GM12873 (cell line): ENCODE measurements at regions not wholly inside any gene's neighbourhood (a gene's known extent, or its start where the extent isn't known, plus 50 kb on each side); places are given as distances from the start of the nearest gene placed in this dataset.

Experiments
- CTCF ChIP-seq: IDR thresholded peaks from 2 replicates; pipeline ENCODE4 v1.5.1; 2012; ENCODE audit warnings: low read depth, mild to moderate bottlenecking, moderate library complexity, low read length, control low read depth; ENCODE audit not compliant: insufficient read depth; ENCODE audit errors: missing control alignments

DNA sequence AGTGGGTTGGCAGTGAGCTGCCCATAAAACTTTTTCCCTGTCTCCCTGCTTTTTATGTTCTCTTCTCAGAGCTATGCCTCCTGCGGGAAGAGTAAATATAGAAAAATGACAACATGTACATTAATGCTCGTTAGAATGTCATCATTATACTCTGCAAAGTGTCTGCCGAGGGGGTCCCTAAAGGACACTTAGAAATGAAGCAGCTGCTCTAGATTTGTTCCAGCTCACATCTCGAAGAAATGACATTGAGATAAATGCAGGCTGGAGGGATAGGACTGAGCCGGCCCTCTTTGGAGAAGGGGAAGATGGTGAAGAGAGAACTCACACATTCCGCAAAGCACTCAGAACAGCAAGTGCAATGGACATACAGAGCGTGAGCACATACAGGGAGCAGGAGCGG is 240.0 kb downstream of the NXPE2 start:
- TF ChIP-seq CTCF = no peak

DNA sequence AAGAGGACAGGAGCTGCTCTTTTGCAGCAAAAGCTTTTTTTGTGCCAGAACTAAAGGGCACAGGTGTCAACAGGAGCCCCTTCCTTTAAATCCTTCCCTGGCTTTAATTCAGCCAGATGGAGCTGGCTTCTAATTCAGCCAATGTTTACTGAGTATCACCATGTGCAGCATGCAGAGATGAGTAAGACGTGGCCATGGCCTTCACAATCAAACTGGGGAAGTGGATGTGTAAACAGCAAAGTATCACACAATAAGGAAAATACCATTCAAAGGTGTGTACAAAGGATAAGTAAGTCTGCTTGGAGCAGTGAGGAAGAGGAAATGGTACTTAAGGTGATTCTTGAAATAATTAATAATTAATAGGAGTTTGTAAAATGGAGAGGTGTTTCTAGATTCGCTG is 243.4 kb downstream of the NXPE2 start:
- no peak for TF ChIP-seq CTCF

GRCh38 chr11:114924042-114924441 is 245.7 kb downstream of the NXPE2 start:
- no peak for TF ChIP-seq CTCF

GRCh38 chr11:114925591-114925990 is 247.3 kb downstream of the NXPE2 start:
- TF ChIP-seq CTCF = no peak

DNA sequence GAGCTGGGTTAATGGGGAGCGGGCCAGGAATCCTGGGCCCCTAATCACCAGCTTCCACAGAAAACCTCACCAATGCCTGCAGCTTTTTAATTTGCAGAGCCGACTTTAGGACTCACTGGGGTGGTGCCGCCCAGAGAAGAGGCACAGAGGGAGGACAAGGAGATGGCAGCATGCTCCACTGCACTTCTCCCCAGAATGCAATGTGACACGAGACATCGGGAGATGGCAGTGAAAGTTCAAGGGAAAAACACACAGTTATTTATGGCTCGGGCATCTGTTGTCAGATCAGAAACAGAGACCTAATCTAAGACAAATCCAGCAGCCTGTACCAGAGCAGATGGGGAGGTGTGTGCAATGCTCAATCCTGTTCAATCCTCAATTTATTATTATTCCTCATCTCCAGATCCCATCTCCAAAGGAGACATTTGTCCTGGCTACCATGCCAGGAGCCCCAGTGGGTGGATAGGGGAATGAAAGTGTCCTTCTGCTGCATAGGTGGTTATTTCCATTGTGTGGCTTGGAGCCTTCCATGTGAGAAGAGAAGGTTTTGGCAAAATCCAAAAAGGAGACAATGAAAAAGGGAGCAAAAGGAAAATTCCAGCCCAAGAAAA is 250.0 kb downstream of the NXPE2 start:
- TF ChIP-seq CTCF = no peak

DNA sequence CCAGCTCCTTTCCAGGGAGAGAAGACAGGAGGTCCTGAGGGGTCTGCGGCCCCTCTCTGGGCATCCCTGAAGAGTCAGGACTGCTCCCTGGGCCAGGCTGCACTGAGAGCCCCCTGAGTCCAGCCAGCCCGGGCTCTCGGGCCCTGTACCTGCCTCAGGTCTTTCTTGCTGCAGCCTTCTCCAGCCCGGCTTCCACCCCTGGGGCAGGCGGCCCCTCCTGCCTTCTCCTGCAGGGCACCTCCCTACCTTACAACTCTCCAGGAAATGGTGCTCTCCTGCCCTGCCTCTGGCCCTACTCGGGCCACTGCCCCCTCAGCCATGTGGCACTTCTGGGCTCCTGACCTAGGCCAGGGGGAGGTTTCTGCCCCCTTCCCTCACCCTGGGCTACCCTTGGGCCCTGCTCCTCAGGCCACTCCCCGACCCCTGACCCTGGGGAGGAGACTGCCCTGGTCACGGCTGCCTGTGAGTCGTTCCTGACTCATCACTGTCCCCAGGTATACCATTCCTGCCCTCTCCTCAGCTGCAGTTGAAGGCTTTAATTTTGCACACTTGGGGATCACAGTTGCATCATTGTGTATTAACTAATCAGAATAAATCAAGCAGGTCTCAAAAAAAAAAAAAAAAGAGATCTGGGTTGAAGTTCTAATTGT is 251.1 kb downstream of the NXPE2 start:
- no peak for TF ChIP-seq CTCF

DNA sequence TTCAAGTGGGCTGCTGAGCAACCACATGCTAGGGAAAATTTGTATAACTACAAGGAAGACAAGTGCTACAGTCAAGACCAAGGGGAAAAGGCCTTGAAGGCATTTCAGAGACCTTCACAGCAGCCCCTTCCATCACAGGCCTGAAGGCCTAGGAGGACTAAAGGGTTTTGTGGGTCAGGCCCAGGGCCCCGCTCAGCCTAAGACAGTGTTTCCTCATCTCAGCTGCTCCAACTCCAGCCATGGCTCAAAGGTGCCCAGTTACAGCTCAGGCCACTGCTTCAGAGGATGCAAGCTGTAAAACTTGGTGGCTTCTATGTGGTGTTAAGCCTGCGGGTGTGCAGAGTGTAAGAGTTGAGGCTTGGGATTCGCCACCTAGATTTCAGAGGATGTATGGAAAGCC is 260.5 kb downstream of the NXPE2 start:
- TF ChIP-seq CTCF = no peak

GRCh38 chr11:114942207-114942606 is 263.9 kb downstream of the NXPE2 start:
- TF ChIP-seq CTCF = no peak
